ENCODE measurements at regions not wholly inside any gene's neighbourhood (a gene's known extent, or its start where the extent isn't known, plus 50 kb on each side); places are given as distances from the start of the nearest gene placed in this dataset.

- peaks cover 2% of the 10 kb centered on the region for H3K27me3 Mint-ChIP-seq
- H3K27ac Mint-ChIP-seq: no peak overlapping the region
- ATAC-seq (ENCODE audit: low read depth): no peak
- H3K4me3 Mint-ChIP-seq: no peak overlapping the region
- H3K9me3 Mint-ChIP-seq: no peaks in the 10 kb centered on the region
- H3K36me3 Mint-ChIP-seq: no peaks in the 10 kb centered on the region
- H3K4me1 Mint-ChIP-seq: peaks cover 5% of the 10 kb centered on the region
- no peak for DNase-seq (ENCODE audit: low spot score in 2 of 2)
Observed at GRCh38 chr3:115448851-115449250, 174.5 kb upstream of the GAP43 start.

DNA sequence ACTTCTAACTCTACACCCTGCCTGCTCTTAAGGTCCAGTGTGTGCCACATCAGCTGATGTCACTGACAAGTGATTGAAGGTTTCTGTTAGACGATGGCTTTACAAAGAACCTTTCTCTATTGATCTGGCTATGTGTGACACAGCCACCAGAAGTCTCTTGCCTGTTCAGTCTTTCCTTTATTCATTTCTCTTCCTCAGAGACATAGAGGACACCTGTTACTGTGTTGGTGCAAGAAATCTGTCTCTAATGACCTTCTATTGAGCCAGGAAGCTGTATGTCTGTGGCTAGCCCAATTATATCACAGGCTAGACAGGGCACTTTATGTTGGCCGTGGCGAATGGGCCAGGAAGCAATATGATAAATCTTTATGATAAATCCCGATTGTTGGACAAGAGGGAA, 173.3 kb upstream of the GAP43 start:
- Mint-ChIP-seq H3K36me3 (no peaks in the 10 kb centered on the region), H3K4me1 (peaks cover 5% of the 10 kb centered on the region), H3K4me3 (no peak overlapping the region), H3K27me3 (peaks cover 2% of the 10 kb centered on the region), H3K27ac (no peak overlapping the region), H3K9me3 (no peaks in the 10 kb centered on the region)
- no peak for ATAC-seq (ENCODE audit: low read depth)
- DNase-seq (ENCODE audit: low spot score in 2 of 2): no peak

DNA sequence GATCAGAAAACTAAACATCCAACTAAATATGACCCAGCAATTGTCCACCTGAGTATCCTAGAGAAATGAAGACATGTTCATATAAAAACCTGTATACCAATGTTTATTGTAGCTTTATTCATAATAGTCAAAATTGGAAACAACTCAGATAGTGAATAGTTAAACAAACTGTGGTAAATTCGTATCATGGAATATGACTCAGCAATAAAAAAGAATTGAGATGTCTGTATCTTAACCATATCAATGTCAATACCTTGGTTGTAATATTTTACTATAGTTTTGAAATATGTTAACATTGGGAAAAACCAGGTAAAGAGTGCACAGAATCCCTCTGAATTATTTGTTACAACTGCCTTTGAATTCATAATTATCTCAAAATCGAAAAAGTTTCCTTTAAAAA, 159.3 kb upstream of the GAP43 start:
- H3K27me3 Mint-ChIP-seq: peaks cover 5% of the 10 kb centered on the region
- ATAC-seq (ENCODE audit: low read depth) (no peak), DNase-seq (ENCODE audit: low spot score in 2 of 2) (no peak)
- no peaks in the 10 kb centered on the region for H3K4me1 Mint-ChIP-seq
- no peak overlapping the region for H3K27ac Mint-ChIP-seq
- no peaks in the 10 kb centered on the region for H3K36me3 Mint-ChIP-seq
- H3K9me3 Mint-ChIP-seq: no peaks in the 10 kb centered on the region
- H3K4me3 Mint-ChIP-seq: no peak overlapping the region

GRCh38 chr3:115469649-115470048, 153.7 kb upstream of the GAP43 start:
- H3K27me3 Mint-ChIP-seq: peaks cover 6% of the 10 kb centered on the region
- H3K36me3 Mint-ChIP-seq: no peaks in the 10 kb centered on the region
- no peak overlapping the region for H3K27ac Mint-ChIP-seq
- peaks cover 3% of the 10 kb centered on the region for H3K4me1 Mint-ChIP-seq
- no peak overlapping the region for H3K4me3 Mint-ChIP-seq
- ATAC-seq (ENCODE audit: low read depth) (peak; percentile 31), DNase-seq (ENCODE audit: low spot score in 2 of 2) (no peak)
- H3K9me3 Mint-ChIP-seq: no peaks in the 10 kb centered on the region

DNA sequence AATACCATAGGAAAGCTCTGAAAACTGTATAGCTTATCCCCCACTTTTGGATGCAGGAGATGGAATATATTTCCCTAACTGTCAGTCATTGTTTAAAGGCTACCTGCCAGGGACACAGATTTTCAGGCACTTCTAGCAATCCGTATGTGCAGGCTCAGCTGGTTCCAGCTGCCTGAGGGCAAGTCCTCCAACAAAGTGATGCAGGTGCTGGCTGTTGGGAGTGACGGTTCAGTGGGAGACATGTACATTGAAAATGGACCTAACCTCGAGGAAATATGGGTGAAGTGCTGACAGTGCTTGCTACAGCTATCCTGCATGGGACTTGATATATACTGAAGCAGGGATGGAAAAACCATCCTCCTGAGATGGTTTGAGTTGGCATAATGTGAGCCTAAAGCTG, 153.1 kb upstream of the GAP43 start:
- H3K27ac Mint-ChIP-seq: no peak overlapping the region
- no peak overlapping the region for H3K4me3 Mint-ChIP-seq
- DNase-seq (ENCODE audit: low spot score in 2 of 2) (no peak), ATAC-seq (ENCODE audit: low read depth) (no peak)
- H3K36me3 Mint-ChIP-seq: no peaks in the 10 kb centered on the region
- H3K9me3 Mint-ChIP-seq: no peaks in the 10 kb centered on the region
- peaks cover 9% of the 10 kb centered on the region for H3K27me3 Mint-ChIP-seq
- H3K4me1 Mint-ChIP-seq: peaks cover 3% of the 10 kb centered on the region

- H3K36me3 Mint-ChIP-seq: no peaks in the 10 kb centered on the region
- no peak overlapping the region for H3K27ac Mint-ChIP-seq
- no peak for DNase-seq (ENCODE audit: low spot score in 2 of 2)
- H3K27me3 Mint-ChIP-seq: peaks cover 4% of the 10 kb centered on the region
- no peak overlapping the region for H3K4me3 Mint-ChIP-seq
- H3K9me3 Mint-ChIP-seq: no peaks in the 10 kb centered on the region
- no peaks in the 10 kb centered on the region for H3K4me1 Mint-ChIP-seq
- ATAC-seq (ENCODE audit: low read depth): no peak
Observed at GRCh38 chr3:115475178-115476041, 147.9 kb upstream of the GAP43 start.

DNA sequence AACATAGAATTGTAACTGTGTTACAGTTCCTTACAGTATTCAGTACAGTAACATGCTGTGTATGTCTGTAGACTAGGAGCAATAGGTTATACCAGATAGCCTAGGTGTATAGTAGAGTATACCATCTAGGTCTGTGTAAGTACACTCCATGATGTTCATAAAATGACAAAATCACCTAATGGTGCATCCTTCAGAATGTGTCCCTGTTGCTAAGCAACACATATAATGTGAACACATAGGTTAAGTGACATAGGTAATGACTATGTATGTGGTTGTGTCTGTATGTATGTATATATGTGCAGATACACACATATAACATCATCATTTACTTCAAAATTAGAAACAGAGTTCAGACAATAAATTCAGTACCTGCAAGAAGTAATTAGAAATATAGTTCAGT, 146.8 kb upstream of the GAP43 start:
- Mint-ChIP-seq H3K4me3 (no peak overlapping the region), H3K27ac (no peak overlapping the region), H3K36me3 (no peaks in the 10 kb centered on the region), H3K27me3 (peaks cover 6% of the 10 kb centered on the region), H3K9me3 (no peaks in the 10 kb centered on the region), H3K4me1 (no peaks in the 10 kb centered on the region)
- ATAC-seq (ENCODE audit: low read depth) (no peak), DNase-seq (ENCODE audit: low spot score in 2 of 2) (no peak)

- Mint-ChIP-seq H3K4me3 (no peak overlapping the region), H3K36me3 (peaks cover 3% of the 10 kb centered on the region), H3K9me3 (peaks cover 3% of the 10 kb centered on the region)
Observed at GRCh38 chr3:115478359-115478758, 145.0 kb upstream of the GAP43 start.

GRCh38 chr3:115486880-115487279, 136.4 kb upstream of the GAP43 start:
- ATAC-seq (ENCODE audit: low read depth): no peak
- no peaks in the 10 kb centered on the region for H3K4me1 Mint-ChIP-seq
- peaks cover 5% of the 10 kb centered on the region for H3K9me3 Mint-ChIP-seq
- no peak for DNase-seq (ENCODE audit: low spot score in 2 of 2)
- H3K27ac Mint-ChIP-seq: no peak overlapping the region
- no peak overlapping the region for H3K4me3 Mint-ChIP-seq
- H3K27me3 Mint-ChIP-seq: peaks cover 5% of the 10 kb centered on the region
- H3K36me3 Mint-ChIP-seq: peaks cover 3% of the 10 kb centered on the region

More at GRCh38 chr3:115478359-115478758, 145.0 kb upstream of the GAP43 start:
- Mint-ChIP-seq H3K4me1 (no peaks in the 10 kb centered on the region), H3K27ac (no peak overlapping the region), H3K27me3 (peaks cover 12% of the 10 kb centered on the region)
- no peak for ATAC-seq (ENCODE audit: low read depth)
- DNase-seq (ENCODE audit: low spot score in 2 of 2): no peak

GRCh38 chr3:115487968-115488367, 135.3 kb upstream of the GAP43 start:
- no peak for ATAC-seq (ENCODE audit: low read depth)
- Mint-ChIP-seq H3K9me3 (peaks cover 3% of the 10 kb centered on the region), H3K36me3 (peaks cover under 1% of the 10 kb centered on the region), H3K27ac (no peak overlapping the region), H3K27me3 (peaks cover 2% of the 10 kb centered on the region), H3K4me1 (no peaks in the 10 kb centered on the region), H3K4me3 (no peak overlapping the region)
- no peak for DNase-seq (ENCODE audit: low spot score in 2 of 2)

GRCh38 chr3:115488409-115488808, 134.9 kb upstream of the GAP43 start:
- H3K9me3 Mint-ChIP-seq: peaks cover under 1% of the 10 kb centered on the region
- peaks cover 2% of the 10 kb centered on the region for H3K27me3 Mint-ChIP-seq
- H3K4me3 Mint-ChIP-seq: no peak overlapping the region
- no peak overlapping the region for H3K27ac Mint-ChIP-seq
- no peaks in the 10 kb centered on the region for H3K4me1 Mint-ChIP-seq
- DNase-seq (ENCODE audit: low spot score in 2 of 2): no peak
- ATAC-seq (ENCODE audit: low read depth): no peak
- H3K36me3 Mint-ChIP-seq: no peaks in the 10 kb centered on the region

DNA sequence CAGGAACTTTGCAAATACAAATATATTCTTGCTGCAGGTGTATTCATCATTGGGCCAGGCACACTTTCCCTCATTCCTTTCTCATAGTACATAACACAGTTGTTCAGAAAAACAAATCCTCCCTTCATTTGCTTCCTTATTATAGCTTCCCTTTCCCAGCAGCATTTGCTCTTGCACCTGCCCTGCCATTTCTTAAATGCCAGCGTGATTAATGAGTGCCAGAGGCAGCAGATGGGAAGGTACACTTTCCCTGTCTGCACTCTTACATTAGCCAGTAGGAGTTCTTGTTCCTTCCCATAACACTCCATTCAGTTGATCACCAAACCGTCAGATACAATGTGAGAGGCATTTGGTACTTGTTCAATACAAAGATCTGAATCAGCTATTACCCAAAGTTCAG, 128.5 kb upstream of the GAP43 start:
- no peaks in the 10 kb centered on the region for H3K9me3 Mint-ChIP-seq
- H3K4me3 Mint-ChIP-seq: no peak overlapping the region
- ATAC-seq (ENCODE audit: low read depth): no peak
- peaks cover 2% of the 10 kb centered on the region for H3K27me3 Mint-ChIP-seq
- H3K4me1 Mint-ChIP-seq: no peaks in the 10 kb centered on the region
- H3K36me3 Mint-ChIP-seq: no peaks in the 10 kb centered on the region
- DNase-seq (ENCODE audit: low spot score in 2 of 2): no peak
- H3K27ac Mint-ChIP-seq: no peak overlapping the region

- Mint-ChIP-seq H3K36me3 (no peaks in the 10 kb centered on the region), H3K4me3 (no peak overlapping the region), H3K27me3 (peaks cover 2% of the 10 kb centered on the region), H3K4me1 (no peaks in the 10 kb centered on the region), H3K27ac (no peak overlapping the region), H3K9me3 (no peaks in the 10 kb centered on the region)
- ATAC-seq (ENCODE audit: low read depth): no peak
- DNase-seq (ENCODE audit: low spot score in 2 of 2): no peak
Observed at GRCh38 chr3:115498421-115498820, 124.9 kb upstream of the GAP43 start.

DNA sequence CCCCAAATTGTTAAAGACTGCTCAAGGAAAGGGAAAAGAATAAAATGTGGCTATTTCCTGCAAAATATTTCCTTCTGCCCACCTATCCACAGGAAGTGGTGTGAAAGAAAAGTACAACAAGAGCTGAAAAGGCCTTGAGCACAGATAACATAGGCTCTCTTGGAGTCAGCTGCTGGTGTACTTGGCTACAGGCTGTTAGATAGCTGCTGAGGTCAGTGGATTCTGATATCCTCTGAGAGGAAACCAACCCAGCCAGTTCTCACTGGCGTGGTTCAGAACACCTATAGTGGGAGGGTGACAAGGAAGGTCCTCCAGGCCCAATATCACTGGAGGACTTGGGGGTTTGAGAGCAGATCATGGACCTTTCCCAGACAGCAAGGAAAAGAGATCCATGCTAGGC, 124.4 kb upstream of the GAP43 start:
- no peaks in the 10 kb centered on the region for H3K9me3 Mint-ChIP-seq
- H3K36me3 Mint-ChIP-seq: no peaks in the 10 kb centered on the region
- DNase-seq (ENCODE audit: low spot score in 2 of 2): no peak
- no peak for ATAC-seq (ENCODE audit: low read depth)
- peaks cover 2% of the 10 kb centered on the region for H3K27me3 Mint-ChIP-seq
- H3K4me1 Mint-ChIP-seq: no peaks in the 10 kb centered on the region
- no peak overlapping the region for H3K4me3 Mint-ChIP-seq
- no peak overlapping the region for H3K27ac Mint-ChIP-seq

- ATAC-seq (ENCODE audit: low read depth) (no peak), DNase-seq (ENCODE audit: low spot score in 2 of 2) (no peak)
- no peaks in the 10 kb centered on the region for H3K4me1 Mint-ChIP-seq
- no peaks in the 10 kb centered on the region for H3K9me3 Mint-ChIP-seq
- no peak overlapping the region for H3K27ac Mint-ChIP-seq
- H3K4me3 Mint-ChIP-seq: no peak overlapping the region
- H3K36me3 Mint-ChIP-seq: no peaks in the 10 kb centered on the region
- peaks cover 2% of the 10 kb centered on the region for H3K27me3 Mint-ChIP-seq
Observed at GRCh38 chr3:115499666-115500065, 123.6 kb upstream of the GAP43 start.

All from memory B cell (primary cell).